GM18499 (cell line): ENCODE measurements at regions not wholly inside any gene's neighbourhood (a gene's known extent, or its start where the extent isn't known, plus 50 kb on each side); places are given as distances from the start of the nearest gene placed in this dataset.

Source experiments
- ATAC-seq: cut with Tn5 transposase; IDR thresholded peaks from one replicate; pipeline ENCODE4 v1.9.1; 2021; ENCODE audit warnings: moderate number of reproducible peaks; ENCODE audit not compliant: insufficient read depth, unreplicated experiment

GRCh38 chr5:145158730-145159129, 676.4 kb downstream of the PRELID2 start:
- ATAC-seq: no peak

- ATAC-seq: no peak
Observed at GRCh38 chr5:145157841-145158240, 677.3 kb downstream of the PRELID2 start.

- no peak for ATAC-seq
Observed at GRCh38 chr5:145141534-145141933, 693.6 kb downstream of the PRELID2 start.

GRCh38 chr5:145130996-145131395, 704.1 kb downstream of the PRELID2 start:
- no peak for ATAC-seq

- no peak for ATAC-seq
Observed at GRCh38 chr5:145129797-145130196, 705.3 kb downstream of the PRELID2 start.

GRCh38 chr5:145124806-145125205, 710.3 kb downstream of the PRELID2 start:
- no peak for ATAC-seq

- no peak for ATAC-seq
Observed at GRCh38 chr5:145118611-145119010, 716.5 kb downstream of the PRELID2 start.

- ATAC-seq: no peak
Observed at GRCh38 chr5:145118127-145118526, 717.0 kb downstream of the PRELID2 start.

- ATAC-seq: no peak
Observed at GRCh38 chr5:145117285-145117684, 717.9 kb downstream of the PRELID2 start.

- no peak for ATAC-seq
Observed at GRCh38 chr5:145111420-145111819, 723.7 kb downstream of the PRELID2 start.

GRCh38 chr5:145110834-145111233, 724.3 kb downstream of the PRELID2 start:
- ATAC-seq: no peak

- no peak for ATAC-seq
Observed at GRCh38 chr5:145110181-145110580, 725.0 kb downstream of the PRELID2 start.

- no peak for ATAC-seq
Observed at GRCh38 chr5:145105384-145105783, 729.8 kb downstream of the PRELID2 start.

GRCh38 chr5:145104106-145104505, 731.0 kb downstream of the PRELID2 start:
- ATAC-seq: no peak

GRCh38 chr5:145101246-145101645, 733.9 kb downstream of the PRELID2 start:
- ATAC-seq: no peak

- no peak for ATAC-seq
Observed at GRCh38 chr5:145090115-145090514, 745.0 kb downstream of the PRELID2 start.

GRCh38 chr5:145084834-145085233, 750.3 kb downstream of the PRELID2 start:
- no peak for ATAC-seq

GRCh38 chr5:145077028-145077427, 758.1 kb downstream of the PRELID2 start:
- no peak for ATAC-seq

GRCh38 chr5:145076040-145076439, 759.1 kb downstream of the PRELID2 start:
- ATAC-seq: no peak

- ATAC-seq: no peak
Observed at GRCh38 chr5:145072889-145073288, 762.3 kb downstream of the PRELID2 start.

GRCh38 chr5:145068721-145069120, 766.4 kb downstream of the PRELID2 start:
- ATAC-seq: no peak

- no peak for ATAC-seq
Observed at GRCh38 chr5:145062280-145063062, 772.7 kb downstream of the PRELID2 start.
